ENCODE measurements at regions not wholly inside any gene's neighbourhood (a gene's known extent, or its start where the extent isn't known, plus 50 kb on each side); places are given as distances from the start of the nearest gene placed in this dataset.

DNA sequence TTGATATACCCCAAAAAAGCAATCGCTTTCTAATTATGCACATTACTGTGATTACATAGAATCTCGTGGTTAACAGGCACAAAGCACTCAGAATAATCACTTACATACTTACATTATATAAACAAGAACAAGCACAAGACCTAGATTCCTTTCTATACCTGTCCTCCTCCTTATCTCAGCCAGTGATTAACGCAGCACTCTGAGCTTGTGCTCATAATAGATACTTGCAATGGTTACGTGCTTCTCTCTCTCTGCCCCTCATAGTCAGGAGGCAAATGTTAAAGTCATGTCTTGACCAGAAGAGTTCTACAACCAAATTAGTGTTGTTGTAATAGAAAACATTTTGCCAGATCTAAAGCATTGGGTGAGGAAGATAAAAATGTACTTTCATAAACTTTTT lies 342.2 kb upstream of the PKDCC start:
- no peak for DNase-seq

DNA sequence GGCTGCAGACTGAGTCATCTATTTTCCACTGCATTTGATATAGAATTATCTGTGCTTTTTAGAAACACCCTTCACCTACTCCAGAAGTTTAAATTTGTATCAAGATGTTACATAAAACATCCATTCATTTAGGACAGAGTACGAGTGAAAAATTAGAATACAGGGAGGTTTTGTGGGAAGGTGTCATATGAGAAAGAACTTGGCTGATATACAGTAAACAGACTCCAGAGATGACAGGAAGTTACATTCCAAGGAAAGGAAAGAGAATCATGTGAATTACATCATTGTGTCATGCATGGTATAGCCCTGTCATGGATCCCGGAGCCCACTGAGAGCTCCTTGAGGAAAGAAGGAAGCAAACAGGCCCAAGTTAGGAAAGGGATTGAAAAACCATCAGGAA lies 341.5 kb upstream of the PKDCC start:
- DNase-seq, result no peak

DNA sequence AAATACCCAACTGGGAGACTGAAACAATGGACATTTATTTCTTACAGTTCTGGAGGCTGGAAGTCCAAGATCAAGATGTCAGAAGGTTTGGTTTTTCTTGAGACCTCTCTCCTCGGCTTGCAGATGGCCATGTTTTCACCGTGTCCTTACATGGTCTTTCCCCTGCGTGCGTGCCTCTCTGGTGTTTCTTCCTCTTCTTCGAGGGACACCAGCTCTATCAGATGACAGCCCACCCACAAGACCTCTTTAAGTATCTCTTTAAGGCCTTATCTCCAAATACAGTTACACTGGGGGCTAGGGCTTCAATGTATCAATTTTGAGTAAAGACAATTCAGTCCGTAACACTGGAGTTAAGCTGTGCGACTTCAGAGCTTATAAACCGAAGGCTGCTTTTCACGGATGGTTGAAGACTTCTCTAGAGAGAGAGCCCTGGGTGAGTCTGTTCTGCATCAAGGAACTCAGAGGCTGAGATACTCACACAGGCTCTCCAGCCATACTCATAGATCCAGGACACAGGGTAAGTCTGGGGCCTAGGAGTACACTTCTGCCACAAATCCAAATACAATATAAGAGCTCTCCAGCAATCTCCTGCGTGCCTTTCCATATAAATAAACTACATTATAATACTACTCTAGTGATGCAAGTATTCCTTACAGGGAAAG lies 339.9 kb upstream of the PKDCC start:
- no peak for DNase-seq

DNA sequence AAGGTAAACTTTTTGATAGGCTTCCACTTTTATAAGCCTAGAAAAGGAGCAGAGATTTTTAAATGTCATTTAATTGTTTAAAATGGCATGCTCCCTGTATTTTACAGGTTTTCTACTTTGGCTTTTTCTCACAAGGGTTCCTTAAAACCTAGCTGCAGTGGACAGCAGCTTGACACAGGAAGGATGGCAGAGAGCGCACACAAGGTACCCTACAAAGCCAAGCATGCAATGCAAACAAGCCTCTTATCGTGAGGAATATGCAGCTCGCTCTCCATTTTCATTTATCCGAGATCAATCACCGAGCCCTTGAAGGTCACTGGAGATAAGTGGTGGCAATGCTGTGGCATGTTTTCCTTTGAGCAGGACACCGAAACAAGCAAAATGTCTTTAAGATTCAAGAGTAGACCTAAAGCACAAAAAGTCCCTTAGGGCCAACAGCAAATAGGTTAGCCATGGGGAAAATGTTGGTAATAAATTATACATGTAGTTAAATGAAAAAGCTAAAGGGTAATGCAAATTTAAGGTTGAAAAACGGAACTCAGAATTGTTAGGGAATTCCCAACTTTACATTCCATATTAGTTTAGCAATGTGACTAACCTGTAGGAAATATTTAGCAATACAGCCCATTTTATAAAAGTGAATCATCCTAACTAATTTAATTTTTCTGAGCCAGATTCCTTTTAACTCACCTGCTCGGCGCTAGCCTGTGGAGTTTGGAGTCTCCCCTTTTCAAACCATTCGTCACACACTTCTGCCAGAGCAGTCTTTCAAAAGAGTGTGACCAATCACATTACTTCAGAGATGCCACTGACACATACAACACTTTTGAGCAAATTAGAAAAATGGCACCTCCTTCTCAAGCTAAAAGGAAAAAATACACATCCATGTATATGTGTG lies 337.9 kb upstream of the PKDCC start:
- DNase-seq, result no peak

DNA sequence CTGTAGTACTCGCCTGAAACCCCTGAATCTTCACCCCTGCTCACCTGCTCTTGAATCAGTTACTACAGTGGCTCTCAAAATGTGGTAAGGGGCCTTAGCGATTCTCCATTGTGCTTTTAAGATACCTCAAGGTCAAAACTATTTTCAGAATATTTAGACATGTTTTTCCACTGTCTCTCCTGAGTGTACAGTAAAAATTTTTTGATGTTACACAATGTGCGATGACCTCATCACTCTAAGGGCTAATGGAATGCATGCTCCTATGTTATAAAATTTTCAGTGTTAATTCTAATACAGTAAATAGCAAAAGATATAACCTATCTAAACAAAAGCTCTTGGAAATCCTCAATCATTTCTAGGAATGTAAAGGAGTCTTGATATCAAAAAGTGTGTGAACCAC lies 336.9 kb upstream of the PKDCC start:
- DNase-seq, result no peak

DNA sequence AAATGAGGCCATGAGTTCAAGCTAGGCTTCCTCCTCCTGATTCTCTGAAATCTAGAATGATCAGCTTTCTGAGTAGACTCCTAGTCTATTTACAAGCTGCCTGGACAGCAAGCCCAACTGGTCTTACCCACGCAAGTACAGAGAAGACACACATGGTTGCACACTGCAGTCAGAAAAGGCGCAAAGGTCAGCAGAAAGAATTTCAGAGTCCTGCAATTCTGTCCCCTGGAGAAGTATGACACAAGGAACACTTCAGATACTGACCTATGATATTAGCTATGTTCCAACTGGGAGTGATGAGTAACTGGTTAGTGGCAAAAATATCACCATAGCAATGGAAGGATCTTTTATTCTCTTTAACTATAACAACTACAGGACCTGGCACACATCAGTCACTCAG lies 336.1 kb upstream of the PKDCC start:
- DNase-seq, result no peak

DNA sequence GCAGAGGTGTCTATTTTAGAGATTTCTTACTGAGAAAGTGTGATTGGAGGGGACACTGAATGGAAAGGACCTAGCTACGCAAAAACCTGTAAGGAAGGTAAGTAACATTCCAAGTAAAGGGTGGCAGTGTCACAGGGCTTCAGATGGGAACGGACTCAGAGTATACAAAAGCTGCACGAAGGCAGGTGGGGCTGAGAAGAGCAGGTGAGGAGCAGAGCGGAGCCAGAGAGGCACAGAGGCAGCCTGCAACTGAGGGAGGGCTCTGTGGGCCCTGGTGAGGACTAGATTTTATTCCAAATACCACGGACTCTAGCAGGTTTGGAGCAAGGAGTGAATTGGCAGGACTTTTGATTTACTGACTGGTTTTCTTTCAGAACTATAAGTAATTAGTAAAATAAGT lies 331.3 kb upstream of the PKDCC start:
- no peak for DNase-seq

DNA sequence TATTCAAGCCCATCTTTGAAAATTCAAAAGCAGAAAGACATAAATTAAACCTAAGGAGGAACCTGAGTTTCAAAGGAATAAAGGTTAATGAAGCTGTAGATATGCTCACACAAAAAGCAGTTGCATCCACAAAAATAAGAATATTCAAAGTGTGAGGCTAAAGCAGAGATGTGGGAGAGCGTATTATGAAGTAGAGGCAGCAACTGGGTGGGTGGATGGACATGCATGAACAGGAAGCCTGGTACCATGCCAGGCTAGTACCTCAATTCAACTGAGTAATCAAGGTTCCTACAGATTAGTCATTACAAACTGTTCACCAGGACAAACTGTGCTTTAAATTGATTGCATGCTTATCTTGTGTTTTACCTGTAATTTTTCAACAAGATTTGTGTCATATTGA lies 330.0 kb upstream of the PKDCC start:
- no peak for DNase-seq

DNA sequence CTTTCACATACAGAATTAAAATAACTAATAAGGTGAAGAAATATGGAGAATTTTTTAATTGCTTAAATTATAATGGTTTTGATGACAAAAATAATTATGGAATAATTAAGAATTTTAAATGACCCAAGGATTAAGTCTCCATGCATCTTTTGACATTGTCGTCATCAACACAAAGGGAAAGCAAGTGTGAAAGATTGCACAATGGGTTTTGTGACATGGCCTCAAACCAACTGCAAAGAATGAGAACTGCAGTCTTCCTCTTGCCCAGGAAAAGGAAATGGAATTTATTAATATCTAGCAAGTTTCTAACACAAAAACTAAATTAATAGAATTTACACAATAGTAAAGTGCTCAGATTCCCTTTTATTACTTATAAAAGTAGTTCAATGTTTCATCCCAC lies 329.1 kb upstream of the PKDCC start:
- DNase-seq, result no peak

DNA sequence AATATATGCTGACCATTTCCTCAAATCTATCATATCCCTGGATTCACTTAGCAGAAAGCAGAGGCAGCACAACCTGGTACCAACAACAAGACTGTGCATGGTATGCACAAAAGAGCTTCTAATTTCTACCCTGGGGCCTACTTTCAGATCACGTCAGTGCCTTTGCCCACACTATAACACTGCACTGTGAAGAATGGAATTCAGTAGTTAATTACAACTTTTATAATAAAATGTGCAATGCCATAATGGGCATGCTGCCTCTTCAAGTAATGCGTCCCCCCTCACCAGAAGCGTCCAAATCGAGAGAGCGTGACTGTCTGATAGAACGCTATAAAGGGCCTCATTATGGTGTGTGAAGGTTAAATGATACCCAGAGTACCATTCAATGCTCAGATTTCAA lies 328.1 kb upstream of the PKDCC start:
- DNase-seq, result no peak

DNA sequence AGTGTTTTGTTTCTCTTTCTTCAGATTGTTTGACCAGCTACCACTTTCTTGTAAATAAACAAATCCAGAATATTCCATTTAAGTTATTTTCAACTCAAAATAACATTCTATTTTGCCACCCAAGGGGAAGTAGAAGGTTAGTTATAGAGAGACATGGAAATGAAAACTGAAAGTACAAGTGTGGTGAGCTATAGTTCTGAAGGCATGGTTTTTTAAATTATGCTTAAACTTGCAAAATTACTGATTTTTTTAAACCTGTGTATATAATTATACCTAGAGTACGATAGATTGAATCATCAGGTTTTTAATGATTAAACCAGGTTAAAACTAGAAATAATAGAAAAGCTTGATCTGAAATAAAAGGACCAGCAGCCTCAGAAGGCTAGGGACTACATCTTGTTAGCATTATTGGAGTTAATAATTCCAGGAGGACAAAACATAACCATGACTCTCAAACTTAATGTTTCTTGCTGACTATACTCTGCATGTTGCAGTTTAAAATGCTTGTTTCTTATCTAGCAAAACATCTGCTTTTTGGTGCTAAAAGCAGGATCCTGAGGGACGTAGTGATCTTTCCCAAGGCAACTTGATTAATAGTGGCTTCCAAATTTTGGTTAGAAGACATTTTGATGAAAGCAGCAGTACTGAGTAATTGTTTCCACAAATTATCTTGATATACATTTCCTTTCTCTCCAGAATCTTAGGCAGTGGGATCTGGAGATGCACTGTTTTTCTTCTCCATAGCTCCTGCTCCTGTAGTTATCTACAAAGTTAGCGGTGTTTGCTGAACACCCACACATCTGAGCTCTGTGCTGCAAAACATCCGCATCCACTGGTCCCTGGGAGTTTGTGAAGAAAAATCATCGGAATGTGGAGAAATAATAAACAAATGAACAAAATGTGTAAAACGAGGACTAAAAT lies 327.2 kb upstream of the PKDCC start:
- no peak for DNase-seq

DNA sequence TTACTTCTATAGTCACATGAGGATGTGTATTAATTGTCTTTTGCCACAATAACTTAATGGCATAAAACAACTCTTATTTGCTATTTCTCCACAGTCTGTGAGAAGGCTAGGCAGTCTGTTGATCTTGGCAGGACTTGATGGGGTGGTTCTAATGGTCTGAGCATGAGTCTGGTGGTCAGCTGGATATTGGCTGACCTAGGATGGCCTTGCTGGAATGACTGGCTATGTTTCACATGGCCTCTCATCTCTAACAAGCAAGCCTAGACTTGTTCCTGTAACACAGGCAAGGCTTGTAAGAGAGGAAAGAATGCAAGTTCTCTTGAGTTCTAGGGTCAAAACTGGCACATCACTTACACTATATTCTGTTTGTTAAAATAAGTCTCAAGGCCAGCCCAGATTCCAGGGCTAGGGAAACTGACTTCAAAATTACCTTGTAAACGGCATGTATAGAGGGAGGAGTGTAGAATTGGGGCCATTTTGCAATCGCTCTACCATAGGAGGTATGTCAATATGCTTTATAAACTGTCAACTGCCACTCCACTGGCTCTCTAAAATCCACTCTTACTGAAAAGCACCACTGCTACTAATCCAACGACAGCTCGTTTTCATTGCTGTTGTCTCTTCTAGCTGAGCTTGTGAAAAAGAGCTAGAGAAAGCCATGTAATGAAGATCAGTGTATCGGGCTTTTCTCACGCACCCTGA lies 325.0 kb upstream of the PKDCC start:
- DNase-seq, result no peak

DNA sequence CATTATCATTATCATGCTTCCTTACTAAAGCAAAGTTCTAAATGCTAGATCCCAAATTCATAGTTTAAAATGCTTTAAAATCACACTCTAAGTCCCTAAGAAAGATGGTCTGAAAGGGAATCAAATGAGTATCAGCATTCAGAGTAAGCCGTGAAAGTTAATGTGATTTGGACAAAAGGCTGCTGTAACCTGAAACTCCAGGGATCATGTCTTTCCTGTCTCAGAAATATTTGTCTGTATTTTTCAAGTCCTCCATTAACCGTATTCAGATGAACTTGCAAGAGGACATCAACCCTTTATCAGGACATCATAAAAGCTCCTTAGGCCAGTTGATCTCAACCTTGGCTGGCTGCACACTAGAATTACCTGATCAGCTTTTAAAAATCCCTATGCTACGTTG lies 324.3 kb upstream of the PKDCC start:
- DNase-seq, result no peak

DNA sequence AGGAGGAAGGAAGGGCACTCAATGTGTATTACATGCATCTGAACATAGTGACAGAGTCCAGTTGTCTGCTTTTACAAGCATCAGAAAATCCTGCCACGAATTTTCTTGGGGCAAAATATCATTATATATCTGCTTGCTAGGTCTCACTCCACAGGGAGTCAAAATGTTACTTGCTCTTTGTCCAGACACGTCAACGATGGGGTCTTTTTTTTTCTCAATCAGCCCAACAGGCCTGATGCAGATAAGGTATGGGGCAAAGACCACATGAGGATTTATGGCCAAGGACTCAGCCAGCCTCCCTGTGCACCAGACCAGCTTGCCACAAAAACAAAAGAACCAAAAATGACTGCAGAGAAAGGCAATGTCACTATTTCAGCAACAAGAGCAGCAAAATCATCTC lies 323.4 kb upstream of the PKDCC start:
- no peak for DNase-seq

DNA sequence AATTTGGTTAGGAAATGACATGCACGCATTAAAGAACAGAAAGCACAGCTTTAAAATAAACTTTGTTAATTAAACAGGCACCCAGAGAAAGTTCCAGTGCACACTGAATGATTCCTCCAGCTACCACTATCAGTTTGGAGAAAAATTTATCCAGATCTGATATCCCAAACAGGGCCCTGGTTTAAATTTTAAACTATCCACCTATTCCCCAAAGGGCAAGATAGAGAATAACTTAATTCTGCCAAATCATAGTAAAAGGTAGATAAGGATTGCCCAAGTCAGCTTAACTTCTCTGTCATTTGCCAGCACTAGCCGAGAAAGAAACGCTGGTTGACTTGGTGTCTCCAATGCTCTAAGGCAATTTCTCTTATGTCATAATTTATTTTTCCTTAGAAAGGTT lies 321.9 kb upstream of the PKDCC start:
- no peak for DNase-seq

DNA sequence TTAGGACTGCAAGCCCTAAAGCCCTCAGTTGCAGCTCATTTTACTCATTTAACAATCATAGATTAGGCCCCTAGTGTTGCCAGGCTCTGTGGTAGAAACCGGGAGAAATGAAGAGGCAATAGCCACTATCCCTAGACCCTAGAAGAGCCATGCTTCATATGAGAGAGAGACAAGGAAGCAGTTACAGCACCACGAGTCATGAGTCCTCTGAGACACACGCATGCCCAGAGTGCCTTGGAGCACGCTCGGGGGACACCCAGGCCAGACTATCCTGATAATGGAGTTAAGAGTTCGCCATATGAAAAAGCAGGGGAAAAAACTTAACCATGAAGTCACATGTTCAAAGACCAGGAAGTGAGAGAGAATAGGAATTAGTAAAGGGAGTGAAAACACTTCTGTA lies 321.5 kb upstream of the PKDCC start:
- DNase-seq, result no peak

DNA sequence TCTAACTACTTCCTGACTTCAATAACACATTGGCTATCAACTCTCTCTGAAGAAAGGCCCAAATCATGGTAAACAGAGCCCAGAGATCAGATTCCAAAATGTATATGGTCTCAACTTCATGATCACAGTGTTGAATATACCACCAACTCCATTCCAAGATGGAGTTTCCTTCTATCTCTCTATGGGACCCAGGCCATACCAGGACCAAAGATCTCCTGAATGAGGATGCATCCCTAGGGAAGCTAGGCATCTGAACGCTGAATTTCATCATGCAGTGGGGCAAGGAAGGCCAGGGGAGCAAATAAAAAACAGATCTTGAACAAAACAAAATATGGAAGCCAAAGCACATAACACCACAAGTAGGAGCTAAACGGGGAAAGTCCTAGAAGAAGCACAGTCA lies 320.7 kb upstream of the PKDCC start:
- no peak for DNase-seq

DNA sequence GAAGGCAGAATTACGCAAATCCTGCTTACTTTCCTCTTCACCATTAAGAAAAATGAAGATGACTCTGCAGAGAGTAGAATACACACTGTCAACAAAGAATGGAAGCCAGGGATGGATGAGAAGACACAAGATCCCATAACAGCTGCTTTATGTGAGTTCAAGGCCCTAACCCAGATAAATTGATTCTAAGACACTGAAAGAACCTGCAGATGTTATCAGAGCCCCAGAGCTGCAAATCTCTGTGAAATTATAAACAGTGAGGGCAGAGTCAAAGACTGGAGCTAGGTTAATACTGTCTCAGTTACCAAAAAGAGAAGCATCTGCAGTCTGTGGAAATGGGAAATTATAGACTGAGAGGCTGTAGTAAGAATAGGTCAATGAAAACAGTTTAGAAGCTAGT lies 320.1 kb upstream of the PKDCC start:
- no peak for DNase-seq

DNA sequence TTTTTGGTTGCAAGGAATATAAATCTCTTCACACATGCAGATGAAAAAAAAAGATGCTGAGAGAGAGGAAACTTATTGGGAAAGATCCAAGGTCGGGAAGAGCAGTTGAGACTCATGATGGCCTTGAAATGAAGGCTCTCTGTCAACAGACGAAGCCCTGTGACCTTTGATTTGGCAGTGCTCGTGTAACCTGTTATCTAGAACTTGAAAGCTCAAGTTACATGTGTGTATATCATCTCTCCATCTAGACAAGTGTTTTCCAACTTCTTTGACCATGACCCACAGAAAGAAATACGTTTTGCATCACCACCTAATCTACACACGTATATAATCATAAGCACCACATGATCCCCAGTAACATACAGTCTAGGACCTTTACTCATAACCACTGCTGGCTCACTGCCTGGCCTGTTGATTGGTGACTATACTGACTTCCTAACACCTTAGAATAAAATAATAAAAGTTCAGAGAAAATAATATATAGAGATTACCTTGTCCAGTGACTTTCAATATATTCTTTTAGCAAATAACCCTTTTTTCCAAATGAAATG lies 319.0 kb upstream of the PKDCC start:
- no peak for DNase-seq

DNA sequence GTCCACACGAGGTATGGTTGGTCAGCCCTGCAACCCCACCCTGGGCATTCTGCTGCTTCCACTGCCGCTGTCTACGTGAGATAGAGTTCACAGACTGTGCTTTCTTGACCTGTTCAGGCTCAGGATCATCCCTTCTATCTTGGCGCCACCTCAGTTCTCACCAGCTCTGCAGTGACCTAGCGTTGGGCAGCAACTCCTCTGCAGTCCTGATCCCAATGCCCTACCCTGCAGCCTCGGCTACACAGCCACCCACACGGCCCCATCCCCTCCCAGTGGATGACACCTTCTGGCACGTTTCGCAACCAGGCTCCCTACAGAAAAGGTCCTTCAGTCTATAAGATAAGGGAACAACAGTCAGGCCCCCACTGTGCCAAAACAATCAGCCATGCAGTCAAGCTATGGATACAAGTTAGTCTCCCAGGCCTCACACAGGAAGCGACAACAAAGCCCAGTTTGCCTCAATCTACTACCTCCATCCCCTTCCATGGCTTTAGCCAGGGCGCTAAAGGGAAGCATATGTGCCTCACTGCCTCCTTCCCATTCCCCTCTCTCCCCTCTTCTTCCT lies 317.9 kb upstream of the PKDCC start:
- no peak for DNase-seq

DNA sequence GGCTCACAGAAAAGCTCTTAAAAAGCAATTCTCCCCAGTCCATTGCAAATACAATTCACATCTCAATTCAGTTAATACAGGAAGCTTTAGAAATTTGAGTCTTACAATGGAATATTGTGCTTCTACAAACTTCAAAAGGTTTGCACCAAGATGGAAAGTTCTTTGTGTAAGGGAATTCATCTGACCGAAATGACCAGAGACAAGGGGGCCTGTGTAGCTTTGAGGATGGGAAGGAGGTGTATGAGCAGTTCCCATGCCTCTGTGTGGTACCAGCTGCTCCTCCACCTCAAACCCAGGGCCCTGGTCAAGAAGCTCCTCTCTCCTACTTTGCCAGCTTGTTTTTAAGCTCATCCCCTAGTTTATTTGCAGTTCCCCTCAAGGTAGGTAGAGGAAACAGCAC lies 312.8 kb upstream of the PKDCC start:
- no peak for DNase-seq

DNA sequence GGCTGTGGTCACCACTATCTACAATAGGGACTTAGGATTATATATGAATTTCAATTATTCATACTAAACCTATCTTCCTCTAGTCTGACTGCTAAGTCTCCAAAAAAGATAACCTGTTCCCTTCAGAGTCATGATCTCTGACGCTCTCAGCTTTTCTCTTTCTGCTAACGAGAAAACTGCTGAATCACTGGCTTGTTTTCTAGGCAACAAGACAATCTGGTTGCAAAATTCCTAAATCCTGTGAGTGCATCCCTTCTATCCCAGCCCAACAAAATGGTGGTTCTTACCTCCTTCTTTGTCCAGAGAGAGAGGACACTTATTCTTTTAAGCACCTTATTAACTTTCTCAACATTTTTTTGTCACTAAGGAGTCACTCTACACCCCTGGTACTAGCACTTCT lies 312.3 kb upstream of the PKDCC start:
- DNase-seq, result no peak

Data from activated effector memory CD4-positive, alpha-beta T cell treated with Interleukin-2 at 50 U/mL for 16 hours (primary cell).